HepG2 (cell line): ENCODE measurements at regions not wholly inside any gene's neighbourhood (a gene's known extent, or its start where the extent isn't known, plus 50 kb on each side); places are given as distances from the start of the nearest gene placed in this dataset.

Experiments used
- ATAC-seq: fragments of 200-7000 bp; cut with Tn5 transposase; 3 replicates; pipeline ENCODE4 v1.9.1; 2020; ENCODE audit warnings: mild to moderate bottlenecking, moderate library complexity
- BruUV-seq: library from RNA; stranded (reverse); fragments of 400-500 nt; replicated peaks from 2 replicates; lab custom pipeline; 2021; lab: Mats Ljungman, UMichigan
- CTCF ChIA-PET: fragments of 300-600 bp; formaldehyde crosslinking; extraction: SDS; loops from one replicate; lab custom pipeline; 2021; ENCODE audit warnings: low total read pairs, inconsistent platforms, low intra/inter-chr PET ratio; lab: Yijun Ruan, JAX
- POLR2A ChIA-PET: fragments of 350-600 bp; sonication (Branson Sonifier 250); formaldehyde crosslinking; loops from one replicate; lab custom pipeline; 2020; ENCODE audit warnings: antibody characterized with exemption, inconsistent platforms; lab: Yijun Ruan, JAX
- DNase-seq: peaks from one replicate; pipeline ENCODE4 v3.0.0-alpha.2; 2015; ENCODE audit warnings: low spot score
- FAIRE-seq: peaks from 3 replicates; lab custom pipeline; 2011; peaks lifted over from hg19 to GRCh38; lab: Jason Lieb, UNC
- H2AFZ ChIP-seq: one replicate; pipeline ENCODE4 v1.6.1; 2011; ENCODE audit warnings: low read length, inconsistent platforms
- H3K27ac ChIP-seq: fragments of 300-600 bp; 3 replicates; pipeline ENCODE4 v1.8.0; 2011; ENCODE audit warnings: mixed run types, mild to moderate bottlenecking, mixed read lengths, low read length, inconsistent platforms; ENCODE audit not compliant: insufficient read depth; ENCODE audit errors: extremely low read length
- H3K27me3 ChIP-seq, 2 experiments: fragments of 200-600 bp in 1 of 2; 2 replicates in 1 of 2; 3 replicates in 1 of 2; pipeline versions ENCODE4 v1.6.0 to v1.8.0; 2011; ENCODE audit warnings: low read length in 2 of 2, mild to moderate bottlenecking in 2 of 2, moderate library complexity in 2 of 2, inconsistent platforms in 1 of 2; ENCODE audit not compliant: insufficient read depth in 2 of 2, control insufficient read depth in 1 of 2
- H3K36me3 ChIP-seq, 2 experiments: fragments of 200-600 bp in 1 of 2; replicated peaks in 1 of 2; 2 replicates in 1 of 2; 3 replicates in 1 of 2; pipeline versions ENCODE4 v1.5.1 to v1.8.0; 2011; ENCODE audit warnings: low read length in 2 of 2, inconsistent platforms in 1 of 2; ENCODE audit not compliant: insufficient read depth in 2 of 2, control insufficient read depth in 1 of 2
- H3K4me1 ChIP-seq: 2 replicates; pipeline ENCODE4 v1.5.1; 2012; ENCODE audit warnings: low read length, inconsistent platforms; ENCODE audit not compliant: insufficient read depth
- H3K4me2 ChIP-seq: 2 replicates; pipeline ENCODE4 v1.6.0; 2011; ENCODE audit warnings: low read depth, low read length, inconsistent platforms
- H3K4me3 ChIP-seq, 3 experiments: fragments of 200-600 bp in 1 of 3; sonication (generic), shearing (Covaris generic) in 1 of 3; replicated peaks in 1 of 3; 2 replicates each; pipeline ENCODE4 v1.5.1; 2011 to 2016; ENCODE audit warnings: low read length in 3 of 3, inconsistent platforms in 2 of 3, low read depth in 2 of 3, mild to moderate bottlenecking in 2 of 3, control low read depth in 1 of 3, mixed read lengths in 1 of 3; ENCODE audit not compliant: insufficient read depth in 1 of 3
- H3K79me2 ChIP-seq: one replicate; pipeline ENCODE4 v1.6.1; 2011; ENCODE audit warnings: low read length, inconsistent platforms; ENCODE audit not compliant: insufficient read depth
- H3K9ac ChIP-seq: 2 replicates; pipeline ENCODE4 v1.6.0; 2011; ENCODE audit warnings: mild to moderate bottlenecking, low read depth, low read length, inconsistent platforms; ENCODE audit not compliant: insufficient read depth
- H3K9me3 ChIP-seq: 2 replicates; pipeline ENCODE4 v1.5.1; 2012; ENCODE audit warnings: mild to moderate bottlenecking, low read length
- H4K20me1 ChIP-seq: 2 replicates; pipeline ENCODE4 v1.6.0; 2011; ENCODE audit warnings: inconsistent platforms, mild to moderate bottlenecking, low read length, moderate library complexity; ENCODE audit not compliant: insufficient read depth
- HOXA3 ChIP-seq: sonication (generic); formaldehyde crosslinking; IDR thresholded peaks from 2 replicates; pipeline ENCODE4 v1.5.0; 2020; ENCODE audit warnings: missing genetic modification reagents
- HOXA7 ChIP-seq: sonication (generic); formaldehyde crosslinking; IDR thresholded peaks from 2 replicates; pipeline ENCODE4 v1.8.1; 2022; ENCODE audit warnings: mild to moderate bottlenecking, missing genetic modification reagents, moderate library complexity
- NONO ChIP-seq, 2 experiments: fragments of 450-650 bp in 1 of 2; sonication (generic) in 1 of 2; formaldehyde crosslinking in 1 of 2; IDR thresholded peaks in 1 of 2; conservative IDR thresholded peaks in 1 of 2; 2 replicates each; pipeline versions ENCODE4 v1.6.1 to v1.8.0; 2017 to 2022; ENCODE audit warnings: mild to moderate bottlenecking in 1 of 2, missing genetic modification reagents in 1 of 2, moderate library complexity in 1 of 2
- SMAD1 ChIP-seq: sonication (generic); formaldehyde crosslinking; IDR thresholded peaks from 2 replicates; pipeline ENCODE4 v1.4.0; 2020; ENCODE audit warnings: missing genetic modification reagents, low read depth, mild to moderate bottlenecking, borderline replicate concordance
- TEAD3 ChIP-seq: optimal IDR thresholded peaks from 2 replicates; pipeline ENCODE3; 2016; ENCODE audit warnings: borderline replicate concordance
- ZFP37 ChIP-seq: sonication (generic); formaldehyde crosslinking; IDR thresholded peaks from 2 replicates; pipeline ENCODE4 v1.4.0; 2020; ENCODE audit warnings: missing genetic modification reagents, borderline replicate concordance
- ZNF350 ChIP-seq: sonication (generic); formaldehyde crosslinking; IDR thresholded peaks from 2 replicates; pipeline ENCODE4 v1.4.0; 2020; ENCODE audit warnings: mild to moderate bottlenecking, low read depth, missing genetic modification reagents, borderline replicate concordance
- ZNF772 ChIP-seq: sonication (generic); formaldehyde crosslinking; IDR thresholded peaks from 2 replicates; pipeline ENCODE4 v1.5.0; 2020; ENCODE audit warnings: mild to moderate bottlenecking, missing genetic modification reagents
- WGBS: methylation state at CpG from one replicate; pipeline ENCODE4 v1.1.6; 2017; ENCODE audit warnings: low lambda C conversion rate; 5-methylcytosine and 5-hydroxymethylcytosine counted together
- in situ Hi-C: cut with HindIII; loops from 2 replicates; pipeline ENCODE4 v1.10.0; 2017; ENCODE audit warnings: low pct_unique_long_range_greater_than_20kb; ENCODE audit not compliant: extremely low pct_ligation_motif_present
- intact Hi-C: fragments of 100-400 bp; cut with micrococcal nuclease; formaldehyde crosslinking; loops from one replicate; pipeline ENCODE4 v1.10.0; 2022; ENCODE audit not compliant: unreplicated experiment

- CTCF ChIA-PET = no interaction called here
- 2% methylated on average over 2 of the region's 2 CpGs for WGBS
Observed at GRCh38 chr4:14772388-14772787, 229.9 kb upstream of the CPEB2 start.

GRCh38 chr4:14783011-14783877 is 219.0 kb upstream of the CPEB2 start:
- DNase-seq = no peak
- peaks cover 82% of the 10 kb centered on the region for H3K9me3 ChIP-seq
- BruUV-seq = no TSS peak
- H3K27me3 ChIP-seq = no peaks in the 10 kb centered on the region
- WGBS = 0% methylated on average over 5 of the region's 5 CpGs
- no peak overlapping the region for H3K4me3 ChIP-seq
- H3K9ac ChIP-seq = no peak overlapping the region
- H4K20me1 ChIP-seq = no peaks in the 10 kb centered on the region
- intact Hi-C loops = no loop called here
- ChIA-PET CTCF (no interaction called here), POLR2A (no interaction called here)
- no peak for ATAC-seq
- no peaks in the 10 kb centered on the region for H3K79me2 ChIP-seq
- no peak for TF ChIP-seq NONO (IDR thresholded peaks at IDR 0.05)
- TF ChIP-seq NONO (CRISPR knock-in tag; conservative IDR thresholded peaks at IDR 0.05) = no peak
- no peak for TF ChIP-seq SMAD1 (CRISPR knock-in tag)
- TF ChIP-seq TEAD3 (CRISPR knock-in tag) = no peak
- no peak for TF ChIP-seq ZNF350 (CRISPR knock-in tag)
- TF ChIP-seq ZNF772 (CRISPR knock-in tag) = no peak
- no peak for TF ChIP-seq HOXA3 (CRISPR knock-in tag)
- no peak for TF ChIP-seq ZFP37 (CRISPR knock-in tag)
- no peaks in the 10 kb centered on the region for H3K4me1 ChIP-seq
- H3K27ac ChIP-seq = no peak overlapping the region
- no peak overlapping the region for H3K4me2 ChIP-seq
- H2AFZ ChIP-seq = no peak overlapping the region
- no peaks in the 10 kb centered on the region for H3K36me3 ChIP-seq
- no peak for FAIRE-seq
- in situ Hi-C loops = no loop called here

More at GRCh38 chr4:14772388-14772787, 229.9 kb upstream of the CPEB2 start:
- no peaks in the 10 kb centered on the region for H4K20me1 ChIP-seq
- H3K9ac ChIP-seq = no peak overlapping the region
- TF ChIP-seq HOXA7 = no peak
- POLR2A ChIA-PET = no interaction called here
- H3K4me3 ChIP-seq = no peak overlapping the region
- H3K4me1 ChIP-seq = no peaks in the 10 kb centered on the region
- intact Hi-C loops = no loop called here
- H3K79me2 ChIP-seq = no peaks in the 10 kb centered on the region
- no peak overlapping the region for H3K27ac ChIP-seq
- H3K27me3 ChIP-seq = no peaks in the 10 kb centered on the region
- no peaks in the 10 kb centered on the region for H3K36me3 ChIP-seq
- H2AFZ ChIP-seq = no peak overlapping the region
- in situ Hi-C loops = no loop called here
- peaks cover 78% of the 10 kb centered on the region for H3K9me3 ChIP-seq
- no TSS peak for BruUV-seq
- no peak overlapping the region for H3K4me2 ChIP-seq
- no peak for DNase-seq
- ATAC-seq = no peak
- no peak for FAIRE-seq
